ENCODE measurements at regions not wholly inside any gene's neighbourhood (a gene's known extent, or its start where the extent isn't known, plus 50 kb on each side); places are given as distances from the start of the nearest gene placed in this dataset.

- TF ChIP-seq REST (IDR thresholded peaks at IDR 0.05; ENCODE audit: borderline replicate concordance): no peak
- no peak for TF ChIP-seq CTCF (IDR thresholded peaks at IDR 0.05; ENCODE audit: poor library complexity, severe bottlenecking)
- no peak for TF ChIP-seq POLR2AphosphoS5 (IDR thresholded peaks at IDR 0.05)
- no peak for TF ChIP-seq TAF1 (IDR thresholded peaks at IDR 0.05; ENCODE audit: low read depth)
- no peak for TF ChIP-seq SMC3 (conservative IDR thresholded peaks at IDR 0.05; ENCODE audit: poor library complexity)
- no peak for TF ChIP-seq RAD21 (conservative IDR thresholded peaks at IDR 0.05)
- TF ChIP-seq EZH2 (IDR thresholded peaks at IDR 0.05; ENCODE audit: borderline replicate concordance, insufficient read depth, low read length, poor library complexity, severe bottlenecking): no peak
- TF ChIP-seq EP300 (conservative IDR thresholded peaks at IDR 0.05; ENCODE audit: poor library complexity, severe bottlenecking): no peak
These were observed 152.9 kb downstream of the ATP6V1G3 start for GRCh38 chr1:198387587-198387986.

DNA sequence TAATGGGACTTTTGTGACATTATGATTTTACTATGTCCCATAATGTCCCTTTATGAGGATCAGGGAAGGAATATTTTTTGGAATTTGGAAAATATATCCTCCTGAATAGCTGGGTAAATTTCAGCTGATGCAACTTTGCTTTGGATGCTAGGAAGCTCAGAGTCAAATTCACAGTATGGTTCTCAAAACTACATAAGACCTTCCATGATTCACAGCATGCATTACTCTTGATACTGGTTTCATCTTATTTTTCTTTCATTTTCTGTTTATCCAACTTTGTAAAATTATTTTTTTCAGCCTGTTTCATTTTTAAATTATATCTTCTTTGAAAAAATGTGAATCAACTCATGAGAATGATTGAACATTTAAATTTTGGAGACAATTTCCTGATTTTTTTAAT, 160.2 kb downstream of the ATP6V1G3 start:
- no peaks in the 10 kb centered on the region for H3K9me2 ChIP-seq (ENCODE audit: insufficient read depth, low read length)
- no peaks in the 10 kb centered on the region for H3F3A ChIP-seq (ENCODE audit: insufficient read depth, low read length, poor library complexity, severe bottlenecking)
- H3K9ac ChIP-seq (ENCODE audit: low read length): no peak overlapping the region
- no peak overlapping the region for H3K4me3 ChIP-seq (ENCODE audit: low read length)
- no peaks in the 10 kb centered on the region for H3K27me3 ChIP-seq (ENCODE audit: insufficient read depth, low read depth, low read length)
- H4K20me1 ChIP-seq (ENCODE audit: insufficient read depth): no peaks in the 10 kb centered on the region
- no peak overlapping the region for H2AFZ ChIP-seq (ENCODE audit: low read depth, low read length)
- H3K79me2 ChIP-seq (replicated peaks; ENCODE audit: insufficient read depth, low read length): no peaks in the 10 kb centered on the region
- H3K27ac ChIP-seq (ENCODE audit: low read length): no peak overlapping the region
- no peak for TF ChIP-seq REST (IDR thresholded peaks at IDR 0.05; ENCODE audit: borderline replicate concordance)
- TF ChIP-seq RAD21 (conservative IDR thresholded peaks at IDR 0.05): no peak
- no peak for TF ChIP-seq CTCF (IDR thresholded peaks at IDR 0.05; ENCODE audit: poor library complexity, severe bottlenecking)
- TF ChIP-seq EZH2 (IDR thresholded peaks at IDR 0.05; ENCODE audit: borderline replicate concordance, insufficient read depth, low read length, poor library complexity, severe bottlenecking): no peak
- no peak for TF ChIP-seq TAF1 (IDR thresholded peaks at IDR 0.05; ENCODE audit: low read depth)
- no peak for TF ChIP-seq EP300 (conservative IDR thresholded peaks at IDR 0.05; ENCODE audit: poor library complexity, severe bottlenecking)
- TF ChIP-seq POLR2AphosphoS5 (IDR thresholded peaks at IDR 0.05): no peak
- TF ChIP-seq SMC3 (conservative IDR thresholded peaks at IDR 0.05; ENCODE audit: poor library complexity): no peak
- no peak for TF ChIP-seq MXI1 (conservative IDR thresholded peaks at IDR 0.05; ENCODE audit: poor library complexity, severe bottlenecking)
- H3K36me3 ChIP-seq (ENCODE audit: insufficient read depth, low read length): no peaks in the 10 kb centered on the region
- H3K9me3 ChIP-seq (ENCODE audit: low read length): no peaks in the 10 kb centered on the region
- H3K4me2 ChIP-seq (ENCODE audit: low read length): no peak overlapping the region

More at GRCh38 chr1:198387587-198387986, 152.9 kb downstream of the ATP6V1G3 start:
- Histone ChIP-seq H3K4me3 (ENCODE audit: low read length) (no peak overlapping the region), H3K36me3 (ENCODE audit: insufficient read depth, low read length) (no peaks in the 10 kb centered on the region), H4K20me1 (ENCODE audit: insufficient read depth) (no peaks in the 10 kb centered on the region), H2AFZ (ENCODE audit: low read depth, low read length) (no peak overlapping the region), H3F3A (ENCODE audit: insufficient read depth, low read length, poor library complexity, severe bottlenecking) (no peaks in the 10 kb centered on the region), H3K9ac (ENCODE audit: low read length) (no peak overlapping the region), H3K27ac (ENCODE audit: low read length) (no peak overlapping the region), H3K4me2 (ENCODE audit: low read length) (no peak overlapping the region), H3K9me3 (ENCODE audit: low read length) (no peaks in the 10 kb centered on the region), H3K9me2 (ENCODE audit: insufficient read depth, low read length) (no peaks in the 10 kb centered on the region), H3K27me3 (ENCODE audit: insufficient read depth, low read depth, low read length) (no peaks in the 10 kb centered on the region), H3K79me2 (replicated peaks; ENCODE audit: insufficient read depth, low read length) (no peaks in the 10 kb centered on the region)
